ENCODE measurements at regions not wholly inside any gene's neighbourhood (a gene's known extent, or its start where the extent isn't known, plus 50 kb on each side); places are given as distances from the start of the nearest gene placed in this dataset.

DNA sequence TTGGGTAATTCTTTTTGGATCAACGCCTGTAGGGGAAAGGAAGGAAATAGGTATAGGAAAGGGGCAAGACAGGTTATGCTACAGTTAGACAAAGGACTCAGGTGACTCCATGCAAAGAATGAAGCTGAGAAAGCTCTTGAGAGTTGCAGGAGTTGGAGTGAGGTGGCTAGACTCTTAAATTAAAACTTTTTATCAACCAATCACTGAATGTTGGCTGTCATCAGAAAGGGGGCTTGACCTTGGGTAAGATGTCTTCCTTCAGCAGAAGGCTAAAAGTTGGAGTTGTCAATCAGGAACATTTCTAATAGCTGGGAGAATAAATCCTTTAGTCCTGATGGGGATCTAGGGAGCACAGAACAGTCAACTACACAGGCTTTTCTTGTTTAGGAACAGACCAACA, 595.4 kb downstream of the SLC16A7 start (continued):
- TF ChIP-seq ARID4B (CRISPR knock-in tag; IDR thresholded peaks at IDR 0.05; ENCODE audit: borderline replicate concordance) = no peak
- TF ChIP-seq PREB (CRISPR knock-in tag; IDR thresholded peaks at IDR 0.05; ENCODE audit: borderline replicate concordance) = no peak
- TF ChIP-seq SOX15 (CRISPR knock-in tag; IDR thresholded peaks at IDR 0.05) = no peak
- no peak for TF ChIP-seq TP53 (CRISPR knock-in tag; IDR thresholded peaks at IDR 0.05)
- TF ChIP-seq MAX (CRISPR knock-in tag; IDR thresholded peaks at IDR 0.05) = no peak
- TF ChIP-seq, protein P1, sequence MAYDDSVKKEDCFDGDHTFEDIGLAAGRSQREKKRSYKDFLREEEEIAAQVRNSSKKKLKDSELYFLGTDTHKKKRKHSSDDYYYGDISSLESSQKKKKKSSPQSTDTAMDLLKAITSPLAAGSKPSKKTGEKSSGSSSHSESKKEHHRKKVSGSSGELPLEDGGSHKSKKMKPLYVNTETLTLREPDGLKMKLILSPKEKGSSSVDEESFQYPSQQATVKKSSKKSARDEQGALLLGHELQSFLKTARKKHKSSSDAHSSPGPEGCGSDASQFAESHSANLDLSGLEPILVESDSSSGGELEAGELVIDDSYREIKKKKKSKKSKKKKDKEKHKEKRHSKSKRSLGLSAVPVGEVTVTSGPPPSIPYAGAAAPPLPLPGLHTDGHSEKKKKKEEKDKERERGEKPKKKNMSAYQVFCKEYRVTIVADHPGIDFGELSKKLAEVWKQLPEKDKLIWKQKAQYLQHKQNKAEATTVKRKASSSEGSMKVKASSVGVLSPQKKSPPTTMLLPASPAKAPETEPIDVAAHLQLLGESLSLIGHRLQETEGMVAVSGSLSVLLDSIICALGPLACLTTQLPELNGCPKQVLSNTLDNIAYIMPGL (CRISPR knock-in tag; IDR thresholded peaks at IDR 0.05) = no peak
- TF ChIP-seq USF1 (CRISPR knock-in tag; IDR thresholded peaks at IDR 0.05) = no peak
- TF ChIP-seq KAT7 (CRISPR knock-in tag; IDR thresholded peaks at IDR 0.05; ENCODE audit: borderline replicate concordance) = no peak
- TF ChIP-seq ZNF219 (CRISPR knock-in tag; IDR thresholded peaks at IDR 0.05; ENCODE audit: borderline replicate concordance) = no peak
- TF ChIP-seq, protein P2, sequence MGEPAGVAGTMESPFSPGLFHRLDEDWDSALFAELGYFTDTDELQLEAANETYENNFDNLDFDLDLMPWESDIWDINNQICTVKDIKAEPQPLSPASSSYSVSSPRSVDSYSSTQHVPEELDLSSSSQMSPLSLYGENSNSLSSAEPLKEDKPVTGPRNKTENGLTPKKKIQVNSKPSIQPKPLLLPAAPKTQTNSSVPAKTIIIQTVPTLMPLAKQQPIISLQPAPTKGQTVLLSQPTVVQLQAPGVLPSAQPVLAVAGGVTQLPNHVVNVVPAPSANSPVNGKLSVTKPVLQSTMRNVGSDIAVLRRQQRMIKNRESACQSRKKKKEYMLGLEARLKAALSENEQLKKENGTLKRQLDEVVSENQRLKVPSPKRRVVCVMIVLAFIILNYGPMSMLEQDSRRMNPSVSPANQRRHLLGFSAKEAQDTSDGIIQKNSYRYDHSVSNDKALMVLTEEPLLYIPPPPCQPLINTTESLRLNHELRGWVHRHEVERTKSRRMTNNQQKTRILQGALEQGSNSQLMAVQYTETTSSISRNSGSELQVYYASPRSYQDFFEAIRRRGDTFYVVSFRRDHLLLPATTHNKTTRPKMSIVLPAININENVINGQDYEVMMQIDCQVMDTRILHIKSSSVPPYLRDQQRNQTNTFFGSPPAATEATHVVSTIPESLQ (CRISPR knock-in tag; IDR thresholded peaks at IDR 0.05) = no peak
- TF ChIP-seq CTCF (IDR thresholded peaks at IDR 0.05) = no peak

- Mint-ChIP-seq H3K27ac (no peak overlapping the region), H3K36me3 (no peaks in the 10 kb centered on the region), H3K4me1 (peaks cover 1% of the 10 kb centered on the region), H3K9me3 (peaks cover 8% of the 10 kb centered on the region; the same call in 1 of the 2 replicates), H3K4me3 (no peak overlapping the region), H3K27me3 (ENCODE audit: low read depth) (no peaks in the 10 kb centered on the region)
- ChIA-PET CTCF (no interaction called here), POLR2A (no interaction called here)
- ATAC-seq (no peak), DNase-seq (ENCODE audit: low spot score) (no peak)
- TF ChIP-seq ZNF396 (CRISPR knock-in tag; IDR thresholded peaks at IDR 0.05; ENCODE audit: borderline replicate concordance) (no peak), OVOL2 (CRISPR knock-in tag; IDR thresholded peaks at IDR 0.05; ENCODE audit: borderline replicate concordance) (no peak)
- TF ChIP-seq, protein P3, sequence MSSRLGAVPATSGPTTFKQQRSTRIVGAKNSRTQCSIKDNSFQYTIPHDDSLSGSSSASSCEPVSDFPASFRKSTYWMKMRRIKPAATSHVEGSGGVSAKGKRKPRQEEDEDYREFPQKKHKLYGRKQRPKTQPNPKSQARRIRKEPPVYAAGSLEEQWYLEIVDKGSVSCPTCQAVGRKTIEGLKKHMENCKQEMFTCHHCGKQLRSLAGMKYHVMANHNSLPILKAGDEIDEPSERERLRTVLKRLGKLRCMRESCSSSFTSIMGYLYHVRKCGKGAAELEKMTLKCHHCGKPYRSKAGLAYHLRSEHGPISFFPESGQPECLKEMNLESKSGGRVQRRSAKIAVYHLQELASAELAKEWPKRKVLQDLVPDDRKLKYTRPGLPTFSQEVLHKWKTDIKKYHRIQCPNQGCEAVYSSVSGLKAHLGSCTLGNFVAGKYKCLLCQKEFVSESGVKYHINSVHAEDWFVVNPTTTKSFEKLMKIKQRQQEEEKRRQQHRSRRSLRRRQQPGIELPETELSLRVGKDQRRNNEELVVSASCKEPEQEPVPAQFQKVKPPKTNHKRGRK (CRISPR knock-in tag; IDR thresholded peaks at IDR 0.05; ENCODE audit: borderline replicate concordance) = no peak
Observed at GRCh38 chr12:60191676-60192359, 596.0 kb downstream of the SLC16A7 start.
